GM12873 (cell line): ENCODE measurements at regions not wholly inside any gene's neighbourhood (a gene's known extent, or its start where the extent isn't known, plus 50 kb on each side); places are given as distances from the start of the nearest gene placed in this dataset.

Source experiments
- TF ChIP-seq, protein P1 (sequence below): IDR thresholded peaks from 2 replicates; pipeline ENCODE4 v1.5.1; 2012; ENCODE audit warnings: low read depth, mild to moderate bottlenecking, moderate library complexity, low read length, control low read depth; ENCODE audit not compliant: insufficient read depth; ENCODE audit errors: missing control alignments

DNA sequence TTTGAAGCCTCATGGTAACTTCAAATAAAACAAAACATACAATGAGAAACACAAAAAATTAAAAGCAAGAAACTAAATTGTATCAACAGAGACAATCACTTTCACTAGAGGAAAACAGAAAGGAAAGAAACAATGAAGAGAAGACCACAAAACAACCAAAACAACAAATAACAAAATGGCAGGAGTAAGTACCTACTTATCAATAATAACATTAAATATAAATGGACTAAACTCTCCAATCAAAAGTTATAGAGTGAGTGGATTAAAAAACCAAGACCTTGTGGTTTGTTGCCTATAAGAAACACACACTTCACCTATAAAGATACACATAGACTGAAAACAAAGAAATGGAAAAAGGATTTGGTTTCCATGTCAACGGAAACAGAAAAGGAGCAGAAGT lies 830.1 kb upstream of the TMEFF2 start:
- TF ChIP-seq, protein P1, sequence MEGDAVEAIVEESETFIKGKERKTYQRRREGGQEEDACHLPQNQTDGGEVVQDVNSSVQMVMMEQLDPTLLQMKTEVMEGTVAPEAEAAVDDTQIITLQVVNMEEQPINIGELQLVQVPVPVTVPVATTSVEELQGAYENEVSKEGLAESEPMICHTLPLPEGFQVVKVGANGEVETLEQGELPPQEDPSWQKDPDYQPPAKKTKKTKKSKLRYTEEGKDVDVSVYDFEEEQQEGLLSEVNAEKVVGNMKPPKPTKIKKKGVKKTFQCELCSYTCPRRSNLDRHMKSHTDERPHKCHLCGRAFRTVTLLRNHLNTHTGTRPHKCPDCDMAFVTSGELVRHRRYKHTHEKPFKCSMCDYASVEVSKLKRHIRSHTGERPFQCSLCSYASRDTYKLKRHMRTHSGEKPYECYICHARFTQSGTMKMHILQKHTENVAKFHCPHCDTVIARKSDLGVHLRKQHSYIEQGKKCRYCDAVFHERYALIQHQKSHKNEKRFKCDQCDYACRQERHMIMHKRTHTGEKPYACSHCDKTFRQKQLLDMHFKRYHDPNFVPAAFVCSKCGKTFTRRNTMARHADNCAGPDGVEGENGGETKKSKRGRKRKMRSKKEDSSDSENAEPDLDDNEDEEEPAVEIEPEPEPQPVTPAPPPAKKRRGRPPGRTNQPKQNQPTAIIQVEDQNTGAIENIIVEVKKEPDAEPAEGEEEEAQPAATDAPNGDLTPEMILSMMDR: no peak

DNA sequence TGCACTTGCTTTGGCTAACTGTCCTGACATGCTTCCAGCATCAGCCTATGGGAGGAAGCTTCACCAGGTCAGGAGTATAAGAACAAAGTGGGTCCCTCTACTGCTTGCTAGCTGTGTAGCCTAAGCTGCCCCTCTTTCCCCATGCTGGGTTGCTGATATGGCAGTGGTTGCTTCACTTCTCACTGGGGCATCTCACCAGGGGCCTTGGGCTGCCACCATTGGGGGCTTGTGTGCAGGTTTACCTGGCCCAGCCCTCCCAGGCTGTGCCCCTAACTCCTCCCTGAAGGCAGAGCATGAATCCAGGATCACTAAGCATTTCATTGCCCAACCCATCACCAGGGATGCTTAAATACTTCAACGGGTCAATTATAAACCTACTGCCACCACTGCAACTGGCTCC lies 817.1 kb upstream of the TMEFF2 start:
- TF ChIP-seq, protein P1: no peak

DNA sequence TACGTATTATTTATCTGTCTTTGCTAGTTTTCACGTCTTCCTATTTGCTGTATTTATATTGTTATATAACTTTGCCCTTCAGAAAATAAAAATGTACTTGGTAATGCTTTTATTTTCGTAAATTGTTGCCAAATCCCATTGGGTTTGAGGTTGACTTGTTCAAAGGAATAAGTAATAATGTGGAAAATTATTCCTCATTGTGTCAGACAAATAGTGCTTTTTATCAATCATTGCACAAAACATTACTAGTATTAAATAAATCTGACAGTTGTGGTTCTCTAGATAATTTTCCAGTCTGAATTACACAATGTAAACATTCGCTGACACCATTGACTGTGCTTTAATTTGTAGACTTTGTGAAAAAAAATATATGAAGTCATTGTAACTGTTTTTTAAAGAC lies 798.3 kb upstream of the TMEFF2 start:
- TF ChIP-seq, protein P1: no peak

DNA sequence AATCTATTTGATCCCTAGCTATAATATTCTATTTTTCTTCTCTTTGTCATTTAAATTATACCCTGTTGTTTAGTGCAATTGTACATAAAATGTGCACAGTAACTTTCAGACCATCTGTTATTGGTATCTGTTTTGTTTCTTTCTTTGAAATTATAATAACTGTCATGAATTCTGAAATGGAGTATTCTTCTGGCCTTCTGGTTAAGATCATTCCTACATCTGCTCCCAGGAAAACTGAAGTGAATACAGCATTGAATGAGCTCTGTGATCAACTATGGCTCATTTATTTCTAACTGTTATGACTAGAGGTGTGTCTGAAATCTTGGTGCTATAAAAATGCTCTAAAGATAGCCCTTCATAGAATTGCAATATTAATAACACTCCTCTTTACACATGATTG lies 788.4 kb upstream of the TMEFF2 start:
- TF ChIP-seq, protein P1: no peak

DNA sequence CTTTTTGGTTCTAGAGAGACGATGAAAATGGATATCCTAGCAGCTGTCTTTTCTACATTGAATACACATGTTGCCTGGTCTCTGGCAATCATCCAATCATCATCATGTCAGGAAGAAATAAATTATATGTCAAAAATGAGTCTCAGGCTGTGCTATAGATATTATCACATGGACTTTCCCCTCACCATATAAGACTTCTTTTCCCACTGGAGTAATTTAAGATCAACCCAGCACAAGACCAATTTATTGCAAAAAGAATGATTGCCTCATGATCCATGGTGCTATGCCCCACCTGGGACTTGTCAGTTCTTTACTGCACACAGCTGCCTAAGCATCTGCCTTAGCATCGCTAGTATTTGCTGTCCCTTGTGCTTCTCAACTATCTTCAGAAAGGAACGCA lies 783.7 kb upstream of the TMEFF2 start:
- TF ChIP-seq, protein P1: no peak

DNA sequence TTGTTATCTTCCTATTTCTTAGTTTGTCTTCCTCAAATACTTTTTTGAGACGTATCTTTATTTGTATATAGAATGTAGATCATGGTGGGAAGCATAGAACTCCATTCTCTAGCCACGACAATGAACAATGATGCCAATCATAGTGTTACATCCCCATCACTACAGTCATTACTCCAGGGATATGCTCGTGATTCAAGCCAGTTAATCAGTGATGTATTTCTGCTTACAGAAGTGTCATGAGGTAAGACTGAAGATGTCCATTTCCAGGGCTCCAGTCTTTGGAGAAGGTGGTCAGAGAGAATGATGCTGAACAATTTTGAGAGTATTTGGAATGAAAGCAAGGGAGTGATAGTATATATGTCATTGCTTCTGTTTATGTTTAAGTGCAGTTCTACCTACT lies 777.2 kb upstream of the TMEFF2 start:
- TF ChIP-seq, protein P1: no peak

DNA sequence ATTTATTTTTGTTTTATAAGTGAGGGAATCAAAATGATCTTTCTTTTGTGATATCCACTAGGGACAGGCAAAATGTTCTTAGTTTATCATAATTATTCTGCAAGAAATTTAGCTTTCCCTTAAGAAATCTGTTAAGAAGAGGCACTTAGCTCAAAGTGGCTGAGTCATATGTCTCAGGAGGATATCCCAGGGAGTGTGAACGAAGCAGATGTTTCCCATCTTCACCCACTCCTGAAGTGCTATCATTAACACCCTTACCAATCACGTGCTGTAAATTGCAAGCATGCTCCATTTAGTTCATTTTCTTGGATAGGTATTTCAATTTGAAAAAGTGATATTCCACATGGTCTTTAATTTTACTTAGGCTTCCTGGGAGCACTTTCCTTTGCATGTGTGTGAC lies 774.3 kb upstream of the TMEFF2 start:
- TF ChIP-seq, protein P1: no peak

DNA sequence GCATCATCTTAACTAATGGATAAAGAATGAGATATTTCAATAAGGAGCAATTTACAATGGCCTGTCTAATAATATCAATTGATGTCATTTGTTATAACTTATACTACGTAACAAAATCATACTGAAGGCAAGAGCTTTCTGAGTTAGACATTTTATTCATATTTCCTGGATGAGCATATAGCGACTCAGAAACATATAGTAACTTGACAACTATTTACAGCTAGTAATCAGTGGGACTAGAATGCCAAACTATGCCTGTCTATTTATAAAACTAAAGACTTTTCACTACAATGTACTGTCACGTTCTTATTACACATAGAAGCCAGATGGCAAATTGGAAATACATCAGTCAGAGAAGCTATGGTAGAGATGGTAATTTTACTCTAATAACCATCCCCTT lies 766.2 kb upstream of the TMEFF2 start:
- TF ChIP-seq, protein P1: no peak
